ENCODE measurements at regions not wholly inside any gene's neighbourhood (a gene's known extent, or its start where the extent isn't known, plus 50 kb on each side); places are given as distances from the start of the nearest gene placed in this dataset.

DNA sequence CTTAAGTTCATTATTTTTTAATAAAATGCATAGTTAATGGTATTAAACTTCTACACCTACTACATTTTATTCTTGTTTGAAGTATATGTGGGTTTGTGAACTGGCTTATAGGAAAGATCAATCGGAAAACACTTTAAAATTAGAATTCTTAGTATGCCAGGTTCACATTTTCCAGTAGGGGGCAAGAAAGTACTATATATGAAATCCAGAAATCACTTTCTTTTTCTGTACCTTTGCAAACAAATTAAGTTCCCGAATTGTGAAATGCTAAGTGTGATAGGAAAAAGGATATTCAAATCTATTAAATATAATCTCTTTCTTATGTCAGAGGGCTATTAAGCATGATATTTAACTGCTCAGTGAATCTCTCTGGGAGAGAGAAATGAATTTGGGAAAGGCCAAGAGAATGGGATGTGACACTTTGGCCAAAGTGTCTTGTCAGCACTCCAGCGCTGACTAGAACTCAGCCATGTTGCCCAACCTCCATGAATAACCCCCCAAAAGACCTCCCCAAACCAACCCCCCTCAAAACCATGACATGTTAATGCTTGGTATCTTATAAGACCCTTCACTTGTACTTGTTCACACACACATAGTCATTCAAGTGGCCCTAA lies 122.6 kb upstream of the SLC10A2 start:
- Histone ChIP-seq H3K27me3 (ENCODE audit: control insufficient read depth, insufficient read depth, low read length) (no peaks in the 10 kb centered on the region), H3K4me3 (ENCODE audit: low read length) (no peak overlapping the region), H3K36me3 (ENCODE audit: control insufficient read depth, insufficient read depth, low read length) (no peaks in the 10 kb centered on the region), H3K9me3 (ENCODE audit: control insufficient read depth, low read length) (no peaks in the 10 kb centered on the region), H3K9ac (ENCODE audit: low read length) (no peak overlapping the region), H3K4me1 (ENCODE audit: control insufficient read depth, insufficient read depth, low read length) (no peaks in the 10 kb centered on the region)

DNA sequence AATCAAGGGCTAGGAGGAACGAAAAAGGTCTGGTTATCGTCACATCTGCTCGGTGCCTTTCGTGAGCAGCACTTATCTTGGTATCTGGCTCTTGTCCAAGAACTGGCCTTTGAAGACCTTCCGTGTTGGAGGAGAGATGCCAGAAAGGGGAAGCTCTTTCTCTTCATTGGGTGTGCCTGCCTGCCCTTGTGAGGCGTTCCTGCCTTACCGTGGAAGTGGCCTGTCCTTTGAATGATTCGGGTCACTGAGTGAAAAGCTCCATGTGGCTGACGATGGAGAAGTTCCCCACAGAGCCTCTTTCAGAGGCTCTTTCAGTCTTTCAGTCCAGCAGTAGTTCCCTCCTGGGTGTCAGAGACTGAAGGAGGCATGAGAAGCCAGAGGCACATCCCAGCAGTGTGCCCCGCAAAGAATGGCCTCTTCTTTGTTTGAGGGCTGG lies 121.5 kb upstream of the SLC10A2 start:
- Histone ChIP-seq H3K27me3 (ENCODE audit: control insufficient read depth, insufficient read depth, low read length) (no peaks in the 10 kb centered on the region), H3K9me3 (ENCODE audit: control insufficient read depth, low read length) (no peaks in the 10 kb centered on the region), H3K4me3 (ENCODE audit: low read length) (no peak overlapping the region), H3K4me1 (ENCODE audit: control insufficient read depth, insufficient read depth, low read length) (no peaks in the 10 kb centered on the region), H3K9ac (ENCODE audit: low read length) (no peak overlapping the region), H3K36me3 (ENCODE audit: control insufficient read depth, insufficient read depth, low read length) (no peaks in the 10 kb centered on the region)

DNA sequence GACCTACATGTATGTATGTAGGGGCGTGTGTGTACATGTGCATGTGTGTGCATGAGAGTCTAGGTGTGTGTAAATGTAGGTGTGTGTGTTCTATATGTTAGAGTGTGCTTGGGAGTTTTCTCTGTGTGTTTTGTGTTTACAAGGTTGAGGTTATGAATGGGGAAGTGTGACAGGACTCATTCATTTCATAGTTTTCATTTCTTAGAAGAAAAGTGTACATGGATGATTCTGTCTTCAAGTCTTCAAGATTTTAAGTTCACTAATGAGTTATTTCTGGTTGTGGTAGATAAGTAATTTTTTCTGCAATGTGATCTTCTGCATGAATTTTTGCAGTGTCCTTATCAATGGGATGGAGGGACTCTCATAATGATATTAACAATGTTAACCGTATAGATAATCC lies 118.2 kb upstream of the SLC10A2 start:
- Histone ChIP-seq H3K36me3 (ENCODE audit: control insufficient read depth, insufficient read depth, low read length) (no peaks in the 10 kb centered on the region), H3K4me3 (ENCODE audit: low read length) (no peak overlapping the region), H3K4me1 (ENCODE audit: control insufficient read depth, insufficient read depth, low read length) (no peaks in the 10 kb centered on the region), H3K9ac (ENCODE audit: low read length) (no peak overlapping the region), H3K27me3 (ENCODE audit: control insufficient read depth, insufficient read depth, low read length) (no peaks in the 10 kb centered on the region), H3K9me3 (ENCODE audit: control insufficient read depth, low read length) (no peaks in the 10 kb centered on the region)

DNA sequence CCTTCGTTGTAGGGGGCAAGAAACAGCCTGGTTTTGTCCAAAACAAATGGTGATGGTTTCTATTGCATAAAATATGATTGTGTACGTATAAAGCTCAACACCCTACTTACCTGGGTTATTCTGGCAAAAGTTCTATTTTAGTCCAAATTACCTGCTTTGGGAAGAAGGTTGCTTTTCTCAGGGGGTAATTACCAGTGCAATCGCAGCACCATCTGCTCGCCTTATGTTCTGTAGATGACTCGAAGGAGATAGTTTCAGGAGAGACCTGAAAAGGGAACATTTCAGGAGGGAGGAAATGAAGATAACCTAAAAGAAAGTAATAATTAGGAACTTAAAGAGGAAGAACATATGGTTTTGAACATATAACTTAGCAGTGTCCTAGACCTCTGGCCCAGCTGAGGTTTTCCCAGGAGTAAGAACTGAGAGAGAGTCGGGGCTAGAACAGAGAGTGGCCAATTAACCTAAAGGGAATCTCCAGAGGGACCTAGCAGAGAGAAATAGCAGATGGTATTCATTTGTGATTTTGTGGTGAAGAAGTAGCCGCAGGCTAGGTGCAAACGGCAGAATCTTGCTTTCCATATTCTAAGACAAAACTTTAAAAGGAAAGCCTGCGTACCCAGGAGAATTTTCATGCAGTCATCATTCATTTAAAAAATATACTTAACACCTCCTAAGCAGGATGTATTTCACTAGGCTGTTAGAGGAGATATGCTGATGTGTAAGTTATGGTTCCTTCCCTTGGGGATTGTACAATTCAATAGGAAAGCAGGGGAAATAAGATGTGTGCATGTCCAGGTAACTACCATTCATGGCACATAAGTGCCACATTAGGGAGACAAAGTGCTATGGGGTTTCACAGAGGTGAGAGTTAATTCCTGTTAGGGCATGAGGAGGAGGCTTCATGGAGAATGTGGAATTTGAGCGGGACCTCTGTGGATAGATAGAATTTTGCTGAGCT lies 113.0 kb upstream of the SLC10A2 start:
- no peaks in the 10 kb centered on the region for H3K9me3 ChIP-seq (ENCODE audit: control insufficient read depth, low read length)

DNA sequence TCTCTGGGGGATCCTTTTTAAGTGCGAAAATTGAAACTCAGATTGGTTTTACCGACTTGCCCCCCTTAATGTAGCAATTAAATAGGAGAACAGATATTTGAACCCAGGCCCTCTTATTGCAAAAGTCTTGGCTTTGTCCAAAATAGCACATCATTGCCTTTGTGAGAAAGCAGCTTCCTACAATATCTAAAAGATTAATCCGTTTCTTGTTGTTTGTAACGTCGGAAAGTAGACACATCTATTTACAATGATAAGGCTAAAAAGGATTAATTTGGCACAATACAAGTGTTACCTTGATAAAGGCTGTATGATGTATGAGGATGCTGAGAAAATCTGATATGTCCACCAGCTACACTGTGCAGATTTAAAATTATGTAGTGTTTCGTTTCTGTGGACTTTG lies 108.7 kb upstream of the SLC10A2 start:
- H3K4me3 ChIP-seq (ENCODE audit: low read length): no peak overlapping the region
- no peaks in the 10 kb centered on the region for H3K9me3 ChIP-seq (ENCODE audit: control insufficient read depth, low read length)
- H3K4me1 ChIP-seq (ENCODE audit: control insufficient read depth, insufficient read depth, low read length): no peaks in the 10 kb centered on the region
- H3K27me3 ChIP-seq (ENCODE audit: control insufficient read depth, insufficient read depth, low read length): no peaks in the 10 kb centered on the region
- H3K36me3 ChIP-seq (ENCODE audit: control insufficient read depth, insufficient read depth, low read length): no peaks in the 10 kb centered on the region
- no peak overlapping the region for H3K9ac ChIP-seq (ENCODE audit: low read length)

More for the DNA sequence above, 113.0 kb upstream of the SLC10A2 start:
- Histone ChIP-seq H3K4me1 (ENCODE audit: control insufficient read depth, insufficient read depth, low read length) (no peaks in the 10 kb centered on the region), H3K27me3 (ENCODE audit: control insufficient read depth, insufficient read depth, low read length) (no peaks in the 10 kb centered on the region), H3K9ac (ENCODE audit: low read length) (no peak overlapping the region), H3K4me3 (ENCODE audit: low read length) (no peak overlapping the region), H3K36me3 (ENCODE audit: control insufficient read depth, insufficient read depth, low read length) (no peaks in the 10 kb centered on the region)

DNA sequence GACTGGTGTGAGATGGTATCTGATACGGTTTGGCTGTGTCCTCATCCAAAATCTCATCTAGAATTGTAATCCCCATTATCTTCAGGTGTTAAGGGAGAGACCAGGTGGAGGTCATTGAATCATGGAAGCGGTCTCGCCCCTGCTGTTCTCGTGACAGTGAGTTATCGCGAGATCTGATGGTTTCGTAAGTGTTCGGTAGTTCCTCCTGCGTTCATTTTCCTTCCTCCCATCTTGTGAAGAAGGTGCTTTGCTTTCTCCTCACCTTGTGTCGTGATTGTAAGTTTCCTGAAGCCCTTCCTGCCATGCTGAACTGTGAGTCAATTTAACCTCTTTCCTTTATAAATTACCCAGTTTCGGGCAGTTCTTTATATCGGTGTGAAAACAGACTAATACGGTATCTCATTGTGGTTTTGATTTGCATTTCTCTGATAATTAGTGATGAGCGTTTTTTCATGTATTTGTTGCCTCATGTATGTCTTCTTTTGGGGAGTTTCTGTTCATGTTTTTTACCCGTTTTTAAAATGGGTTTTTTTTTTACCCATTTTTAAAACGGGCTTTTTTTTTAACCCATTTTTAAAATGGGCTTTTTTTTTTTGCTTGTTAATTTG lies 102.8 kb upstream of the SLC10A2 start:
- no peaks in the 10 kb centered on the region for H3K9me3 ChIP-seq (ENCODE audit: control insufficient read depth, low read length)

DNA sequence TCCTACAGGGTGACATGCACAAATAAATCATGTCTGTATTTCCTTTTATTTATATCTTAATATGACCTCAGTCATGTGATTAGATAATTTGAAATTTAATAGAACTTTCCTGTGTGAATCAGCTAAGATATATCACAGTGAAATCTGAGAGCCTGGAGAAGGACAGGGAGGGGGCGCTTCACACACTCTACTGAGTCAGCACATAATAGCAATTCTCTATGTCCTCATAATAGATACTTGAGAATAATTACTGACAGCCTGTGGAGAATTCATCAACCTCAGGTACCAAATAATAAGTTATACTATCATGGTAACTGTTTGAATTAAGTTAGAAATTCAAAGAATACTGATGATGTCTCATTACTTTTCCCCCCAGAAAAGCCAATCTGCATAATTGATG lies 98.0 kb upstream of the SLC10A2 start:
- no peak overlapping the region for H3K4me3 ChIP-seq (ENCODE audit: low read length)
- no peaks in the 10 kb centered on the region for H3K4me1 ChIP-seq (ENCODE audit: control insufficient read depth, insufficient read depth, low read length)
- no peaks in the 10 kb centered on the region for H3K9me3 ChIP-seq (ENCODE audit: control insufficient read depth, low read length)
- no peaks in the 10 kb centered on the region for H3K36me3 ChIP-seq (ENCODE audit: control insufficient read depth, insufficient read depth, low read length)
- H3K27me3 ChIP-seq (ENCODE audit: control insufficient read depth, insufficient read depth, low read length): no peaks in the 10 kb centered on the region
- H3K9ac ChIP-seq (ENCODE audit: low read length): no peak overlapping the region

More for the DNA sequence above, 102.8 kb upstream of the SLC10A2 start:
- H3K4me1 ChIP-seq (ENCODE audit: control insufficient read depth, insufficient read depth, low read length): no peaks in the 10 kb centered on the region
- H3K9ac ChIP-seq (ENCODE audit: low read length): no peak overlapping the region
- no peaks in the 10 kb centered on the region for H3K36me3 ChIP-seq (ENCODE audit: control insufficient read depth, insufficient read depth, low read length)
- H3K27me3 ChIP-seq (ENCODE audit: control insufficient read depth, insufficient read depth, low read length): no peaks in the 10 kb centered on the region
- H3K4me3 ChIP-seq (ENCODE audit: low read length): no peak overlapping the region

DNA sequence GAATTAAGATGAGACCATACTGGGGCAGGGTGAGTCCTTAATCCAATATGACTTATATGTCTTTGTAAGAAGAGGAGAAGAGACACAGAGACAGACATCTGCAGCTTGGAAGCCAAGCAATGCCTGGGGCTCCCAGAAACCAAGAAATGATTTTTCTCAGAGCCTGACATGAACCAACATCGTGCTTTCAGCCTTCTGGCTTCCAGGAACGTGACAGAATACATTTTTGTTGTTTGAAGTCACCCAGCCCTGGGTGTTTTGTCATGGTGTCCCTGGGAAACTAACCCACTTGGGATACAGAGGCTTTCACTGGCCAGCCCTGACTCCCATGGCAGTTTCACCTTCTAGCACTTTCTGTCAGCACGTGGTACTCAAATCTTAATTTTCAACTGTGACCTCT lies 95.3 kb upstream of the SLC10A2 start:
- H3K9ac ChIP-seq (ENCODE audit: low read length): no peak overlapping the region
- H3K36me3 ChIP-seq (ENCODE audit: control insufficient read depth, insufficient read depth, low read length): no peaks in the 10 kb centered on the region
- no peak overlapping the region for H3K4me3 ChIP-seq (ENCODE audit: low read length)
- H3K9me3 ChIP-seq (ENCODE audit: control insufficient read depth, low read length): no peaks in the 10 kb centered on the region
- H3K27me3 ChIP-seq (ENCODE audit: control insufficient read depth, insufficient read depth, low read length): no peaks in the 10 kb centered on the region
- no peaks in the 10 kb centered on the region for H3K4me1 ChIP-seq (ENCODE audit: control insufficient read depth, insufficient read depth, low read length)

DNA sequence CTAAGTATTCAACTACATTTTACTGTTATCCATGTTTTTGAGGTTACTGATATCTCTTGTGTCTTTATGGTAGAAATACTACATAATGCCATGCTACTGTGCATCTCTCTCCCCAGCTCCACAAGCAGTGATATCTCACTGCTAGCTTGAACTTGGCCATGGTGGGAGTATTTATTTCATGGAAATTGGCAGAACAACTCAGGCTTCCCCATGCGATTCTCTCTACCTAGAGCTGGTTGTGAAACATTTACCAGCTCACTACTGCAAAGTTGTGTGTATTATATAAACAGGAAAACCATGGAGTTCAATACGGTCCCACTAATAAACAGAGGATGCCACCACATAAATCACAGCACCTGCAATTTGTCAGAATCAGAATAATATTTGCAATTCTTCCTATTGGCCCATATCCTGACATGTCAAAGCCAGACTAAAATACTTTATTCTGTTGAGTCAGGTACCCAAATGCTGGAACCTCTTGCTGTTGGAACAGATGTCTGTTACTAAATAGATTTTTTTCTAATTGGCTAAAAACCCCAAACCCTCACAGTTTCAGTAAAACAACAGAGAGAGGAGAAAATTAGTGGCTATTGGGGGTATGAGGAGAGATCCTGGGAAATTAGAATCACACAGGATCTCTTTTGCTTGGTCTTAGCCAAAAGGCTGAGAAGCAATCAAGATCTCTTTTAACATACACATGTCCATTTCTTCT lies 91.4 kb upstream of the SLC10A2 start:
- Histone ChIP-seq H3K36me3 (ENCODE audit: control insufficient read depth, insufficient read depth, low read length) (no peaks in the 10 kb centered on the region), H3K4me3 (ENCODE audit: low read length) (no peak overlapping the region), H3K9me3 (ENCODE audit: control insufficient read depth, low read length) (no peaks in the 10 kb centered on the region), H3K9ac (ENCODE audit: low read length) (no peak overlapping the region), H3K27me3 (ENCODE audit: control insufficient read depth, insufficient read depth, low read length) (no peaks in the 10 kb centered on the region), H3K4me1 (ENCODE audit: control insufficient read depth, insufficient read depth, low read length) (no peaks in the 10 kb centered on the region)

DNA sequence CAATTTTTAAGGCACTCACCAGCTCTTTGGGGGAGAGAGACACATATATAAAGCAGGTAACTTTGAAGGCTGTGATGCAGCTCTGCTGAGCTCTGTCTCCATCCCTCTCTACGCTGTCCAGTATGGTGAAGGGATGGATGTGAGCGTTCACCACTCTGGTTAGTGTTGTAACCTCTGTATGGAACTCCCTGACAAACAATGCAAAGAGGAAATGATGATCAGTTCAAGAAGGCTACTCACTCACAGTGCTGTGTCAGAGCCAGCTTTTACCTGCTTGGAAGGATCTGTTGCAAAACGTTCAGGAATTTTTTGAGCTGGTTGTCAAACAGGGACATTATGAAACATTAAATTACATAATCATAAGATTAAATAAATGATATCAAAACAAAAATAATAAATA lies 90.8 kb upstream of the SLC10A2 start:
- Histone ChIP-seq H3K4me1 (ENCODE audit: control insufficient read depth, insufficient read depth, low read length) (no peaks in the 10 kb centered on the region), H3K9me3 (ENCODE audit: control insufficient read depth, low read length) (no peaks in the 10 kb centered on the region), H3K4me3 (ENCODE audit: low read length) (no peak overlapping the region), H3K36me3 (ENCODE audit: control insufficient read depth, insufficient read depth, low read length) (no peaks in the 10 kb centered on the region), H3K27me3 (ENCODE audit: control insufficient read depth, insufficient read depth, low read length) (no peaks in the 10 kb centered on the region), H3K9ac (ENCODE audit: low read length) (no peak overlapping the region)

DNA sequence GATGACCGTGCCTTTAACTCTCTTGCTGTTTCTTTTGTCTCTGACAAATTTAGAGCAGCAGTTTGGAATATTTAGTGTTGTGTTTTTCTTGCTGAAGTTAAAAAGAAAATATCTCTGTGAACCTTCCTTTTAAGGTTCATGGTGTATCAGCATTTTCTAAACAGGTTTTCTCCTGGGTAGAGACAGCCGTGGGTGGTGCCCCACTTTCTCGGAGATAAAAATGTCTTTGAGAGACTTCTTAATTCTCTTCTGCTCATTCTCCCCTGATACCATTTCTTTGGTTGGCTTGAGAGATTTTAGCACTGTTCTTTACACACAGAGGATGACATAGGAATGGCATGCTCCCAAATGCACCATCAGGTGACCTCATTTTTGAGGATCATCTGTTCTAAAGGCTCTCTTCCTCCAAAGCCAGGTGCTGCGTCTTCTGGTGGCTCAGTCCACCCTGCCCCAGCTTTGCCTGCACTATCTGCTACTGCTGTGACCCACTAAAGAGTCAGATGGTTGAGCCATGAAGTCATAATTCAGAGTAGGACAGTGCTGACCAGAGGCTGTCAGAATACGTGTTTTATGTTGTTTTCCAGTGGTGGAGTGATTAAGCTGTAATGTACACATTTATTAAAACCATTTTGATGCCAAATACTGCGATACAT lies 90.3 kb upstream of the SLC10A2 start:
- H3K36me3 ChIP-seq (ENCODE audit: control insufficient read depth, insufficient read depth, low read length): no peaks in the 10 kb centered on the region
- H3K4me1 ChIP-seq (ENCODE audit: control insufficient read depth, insufficient read depth, low read length): no peaks in the 10 kb centered on the region
- H3K27me3 ChIP-seq (ENCODE audit: control insufficient read depth, insufficient read depth, low read length): no peaks in the 10 kb centered on the region
- H3K9me3 ChIP-seq (ENCODE audit: control insufficient read depth, low read length): no peaks in the 10 kb centered on the region
- no peak overlapping the region for H3K4me3 ChIP-seq (ENCODE audit: low read length)
- H3K9ac ChIP-seq (ENCODE audit: low read length): no peak overlapping the region
